HCT116 (cell line): ENCODE measurements at regions not wholly inside any gene's neighbourhood (a gene's known extent, or its start where the extent isn't known, plus 50 kb on each side); places are given as distances from the start of the nearest gene placed in this dataset.

ENCODE experiments used
- ATAC-seq: fragments of 200-7000 bp; cut with Tn5 transposase; 2 replicates; pipeline ENCODE4 v1.9.1; 2020; ENCODE audit warnings: mild to moderate bottlenecking, moderate library complexity
- BruUV-seq: library from RNA; stranded (reverse); fragments of 400-500 nt; replicated peaks from 2 replicates; lab custom pipeline; 2021; lab: Mats Ljungman, UMichigan
- CTCF ChIA-PET: fragments of 300-600 bp; sonication (Branson Sonifier 250); formaldehyde crosslinking; loops from one replicate; lab custom pipeline; 2021; ENCODE audit warnings: antibody characterized with exemption; lab: Charles Lee
- POLR2A ChIA-PET: fragments of 300-600, 350-600 bp; sonication (Branson Sonifier 250); formaldehyde crosslinking; loops from one replicate; lab custom pipeline; 2021; ENCODE audit warnings: antibody characterized with exemption; lab: Charles Lee
- RAD21 ChIA-PET, 2 experiments: fragments of 300-600 bp; sonication (Branson Sonifier 250); formaldehyde crosslinking; loops; one replicate each; lab custom pipeline; 2023; ENCODE audit warnings: low total read pairs in 2 of 2; ENCODE audit not compliant: uncharacterized antibody in 2 of 2, unreplicated experiment in 2 of 2, low non-redundant PET in 1 of 2; lab: Charles Lee
- DNase-seq: peaks from one replicate; pipeline ENCODE4 v3.0.0-alpha.2; 2010; ENCODE audit warnings: low read depth, low spot score
- H2AFZ ChIP-seq: fragments of 200-600 bp; shearing (Covaris generic), sonication (generic); 2 replicates; pipeline ENCODE4 v1.6.1; 2017; ENCODE audit warnings: low read depth, mixed run types, mixed read lengths, antibody characterized with exemption, low read length; ENCODE audit not compliant: poor library complexity, severe bottlenecking
- H3K27ac ChIP-seq: 2 replicates; pipeline ENCODE4 v1.5.1; 2012; ENCODE audit warnings: low read depth, low read length
- H3K27me3 ChIP-seq: fragments of 200-600 bp; sonication (generic); 2 replicates; pipeline ENCODE4 v1.6.1; 2016; ENCODE audit warnings: mixed run types, low read length, mixed read lengths; ENCODE audit not compliant: insufficient read depth
- H3K36me3 ChIP-seq, 2 experiments: fragments of 200-500 bp in 1 of 2; fragments of 200-600 bp in 1 of 2; sonication (Bioruptor generic) in 1 of 2; sonication (generic) in 1 of 2; 2 replicates each; pipeline versions ENCODE4 v1.5.1 to v1.6.1; 2014 to 2016; ENCODE audit warnings: low read length in 2 of 2, inconsistent platforms in 1 of 2, mixed read lengths in 1 of 2, mixed run types in 1 of 2; ENCODE audit not compliant: insufficient read depth in 2 of 2, control insufficient read depth in 1 of 2
- H3K4me1 ChIP-seq, 2 experiments: fragments of 200-600 bp in 1 of 2; sonication (generic) in 1 of 2; 2 replicates each; pipeline versions ENCODE4 v1.5.1 to v1.6.1; 2012 to 2017; ENCODE audit warnings: low read length in 2 of 2, inconsistent platforms in 1 of 2, mild to moderate bottlenecking in 1 of 2, mixed read lengths in 1 of 2, mixed run types in 1 of 2, moderate library complexity in 1 of 2; ENCODE audit not compliant: insufficient read depth in 2 of 2, control insufficient read depth in 1 of 2
- H3K4me2 ChIP-seq: fragments of 200-600 bp; sonication (generic); 2 replicates; pipeline ENCODE4 v1.6.1; 2017; ENCODE audit warnings: mixed run types, low read length, mixed read lengths
- H3K4me3 ChIP-seq, 2 experiments: fragments of 200-600 bp in 1 of 2; sonication (generic) in 1 of 2; replicated peaks in 1 of 2; 2 replicates each; pipeline ENCODE4 v1.5.1; 2011 to 2016; ENCODE audit warnings: low read length in 2 of 2, control low read depth in 1 of 2, low read depth in 1 of 2, mild to moderate bottlenecking in 1 of 2, mixed read lengths in 1 of 2, mixed run types in 1 of 2
- H3K79me2 ChIP-seq: fragments of 200-600 bp; sonication (generic); 2 replicates; pipeline ENCODE4 v1.6.1; 2017; ENCODE audit warnings: mild to moderate bottlenecking, mixed run types, low read length, moderate library complexity, mixed read lengths; ENCODE audit not compliant: insufficient read depth
- H3K9ac ChIP-seq: fragments of 200-600 bp; sonication (generic); 2 replicates; pipeline ENCODE4 v1.6.1; 2016; ENCODE audit warnings: low read length, mixed read lengths
- H3K9me2 ChIP-seq: fragments of 200-600 bp; sonication (generic), shearing (Covaris generic); 2 replicates; pipeline ENCODE4 v1.6.1; 2017; ENCODE audit warnings: mixed run types, mild to moderate bottlenecking, moderate library complexity; ENCODE audit not compliant: insufficient read depth
- H3K9me3 ChIP-seq, 2 experiments: fragments of 200-500 bp in 1 of 2; fragments of 200-600 bp in 1 of 2; sonication (Bioruptor generic) in 1 of 2; sonication (generic) in 1 of 2; 2 replicates each; pipeline ENCODE4 v1.6.1; 2014 to 2017; ENCODE audit warnings: low read length in 2 of 2, mixed read lengths in 2 of 2, inconsistent platforms in 1 of 2, low read depth in 1 of 2, mild to moderate bottlenecking in 1 of 2, mixed run types in 1 of 2, moderate library complexity in 1 of 2; ENCODE audit not compliant: control insufficient read depth in 1 of 2, insufficient read depth in 1 of 2
- H4K20me1 ChIP-seq: fragments of 200-600 bp; sonication (generic), shearing (Covaris generic); 2 replicates; pipeline ENCODE4 v1.6.1; 2017; ENCODE audit warnings: mixed run types, mild to moderate bottlenecking, moderate library complexity; ENCODE audit not compliant: insufficient read depth
- ATF3 ChIP-seq: IDR thresholded peaks from 2 replicates; pipeline ENCODE4 v1.6.1; 2012
- CBX3 ChIP-seq: IDR thresholded peaks from 2 replicates; pipeline ENCODE4 v1.6.1; 2012; ENCODE audit warnings: low read depth
- CEBPB ChIP-seq: IDR thresholded peaks from 2 replicates; pipeline ENCODE4 v1.6.1; 2012; ENCODE audit warnings: low read depth
- CTCF ChIP-seq, 3 experiments: fragments of 200-600 bp in 1 of 3; sonication (generic) in 1 of 3; IDR thresholded peaks in 2 of 3; conservative IDR thresholded peaks in 1 of 3; 2 replicates each; pipeline ENCODE4 v1.5.1; 2012 to 2017; ENCODE audit warnings: low read depth in 2 of 3, low read length in 2 of 3, antibody characterized with exemption in 1 of 3, borderline replicate concordance in 1 of 3, control low read depth in 1 of 3, mild to moderate bottlenecking in 1 of 3, mixed read lengths in 1 of 3, mixed run types in 1 of 3, moderate library complexity in 1 of 3; ENCODE audit not compliant: insufficient read depth in 1 of 3
- ELF1 ChIP-seq: IDR thresholded peaks from 2 replicates; pipeline ENCODE4 v1.6.1; 2012; ENCODE audit warnings: low read depth, borderline replicate concordance
- EZH2phosphoT487 ChIP-seq: fragments of 200-600 bp; IDR thresholded peaks from 2 replicates; pipeline ENCODE4 v1.6.1; 2018; ENCODE audit warnings: antibody characterized with exemption, borderline replicate concordance
- MAX ChIP-seq: IDR thresholded peaks from 2 replicates; pipeline ENCODE4 v1.6.1; 2012
- POLR2AphosphoS5 ChIP-seq: IDR thresholded peaks from 2 replicates; pipeline ENCODE4 v1.6.1; 2011; ENCODE audit warnings: mild to moderate bottlenecking, low read depth, low read length, moderate library complexity
- RAD21 ChIP-seq: IDR thresholded peaks from 2 replicates; pipeline ENCODE4 v1.6.1; 2012; ENCODE audit warnings: low read depth, mild to moderate bottlenecking
- REST ChIP-seq: IDR thresholded peaks from 2 replicates; pipeline ENCODE4 v1.6.1; 2012; ENCODE audit warnings: low read depth
- SIN3A ChIP-seq: IDR thresholded peaks from 2 replicates; pipeline ENCODE4 v1.6.1; 2012; ENCODE audit warnings: low read depth
- SP1 ChIP-seq: IDR thresholded peaks from 2 replicates; pipeline ENCODE4 v1.6.1; 2012; ENCODE audit warnings: low read depth
- TCF7L2 ChIP-seq: IDR thresholded peaks from 2 replicates; pipeline ENCODE4 v1.7.0; 2011; ENCODE audit warnings: borderline replicate concordance, inconsistent platforms; ENCODE audit not compliant: insufficient read depth, insufficient read length; ENCODE audit errors: extremely low read depth
- ZBTB33 ChIP-seq: IDR thresholded peaks from 2 replicates; pipeline ENCODE4 v1.6.1; 2011; ENCODE audit warnings: mild to moderate bottlenecking, low read length, moderate library complexity; ENCODE audit not compliant: insufficient replicate concordance; ENCODE audit errors: extremely low read depth
- ZFX ChIP-seq: fragments of 450-650 bp; IDR thresholded peaks from 2 replicates; pipeline ENCODE4 v1.6.1; 2017
- ZNF274 ChIP-seq: fragments of 200-500 bp; sonication (Bioruptor generic); IDR thresholded peaks from 2 replicates; pipeline ENCODE4 v1.6.1; 2014; ENCODE audit warnings: mild to moderate bottlenecking, low read depth, low read length, inconsistent platforms
- intact Hi-C: fragments of 100-400 bp; cut with micrococcal nuclease; formaldehyde crosslinking; loops from 2 replicates; pipeline ENCODE4 v1.10.0; 2022

- ChIA-PET CTCF (no interaction called here), RAD21 (no interaction called here), POLR2A (no interaction called here)
- H3K27me3 ChIP-seq: no peaks in the 10 kb centered on the region
- H3K27ac ChIP-seq: no peak overlapping the region
- no peak for ATAC-seq
- TF ChIP-seq ZFX (no peak), RAD21 (no peak), SIN3A (no peak), EZH2phosphoT487 (no peak), MAX (no peak), ZNF274 (no peak), REST (no peak), CBX3 (no peak), ELF1 (no peak), POLR2AphosphoS5 (no peak), CTCF (IDR thresholded peaks at IDR 0.05 in 2 of 3, conservative IDR thresholded peaks at IDR 0.05 in 1 of 3; ENCODE audit: borderline replicate concordance in 1 of 3, insufficient read depth in 1 of 3, low read depth in 2 of 3, low read length in 2 of 3) (no peak), ATF3 (no peak), TCF7L2 (no peak), SP1 (no peak), ZBTB33 (no peak), CEBPB (no peak)
- no peak overlapping the region for H3K4me3 ChIP-seq
- H4K20me1 ChIP-seq: no peaks in the 10 kb centered on the region
- no peak overlapping the region for H2AFZ ChIP-seq
- DNase-seq: no peak
- H3K36me3 ChIP-seq: no peaks in the 10 kb centered on the region
- no peak overlapping the region for H3K4me2 ChIP-seq
- BruUV-seq: no TSS peak
- H3K79me2 ChIP-seq: no peaks in the 10 kb centered on the region
- no peaks in the 10 kb centered on the region; the same call in 1 of the 2 replicates for H3K9me2 ChIP-seq
- intact Hi-C loops: no loop called here
- H3K9ac ChIP-seq: no peak overlapping the region
- no peaks in the 10 kb centered on the region for H3K9me3 ChIP-seq
- no peaks in the 10 kb centered on the region for H3K4me1 ChIP-seq
Measured at GRCh38 chr4:110915301-110915700, 292.4 kb upstream of the PITX2 start.
